Neural progenitor cell (in vitro differentiated cells): ENCODE measurements at regions not wholly inside any gene's neighbourhood (a gene's known extent, or its start where the extent isn't known, plus 50 kb on each side); places are given as distances from the start of the nearest gene placed in this dataset.

Experiments
- DNase-seq: peaks from one replicate; pipeline ENCODE4 v3.0.0-alpha.2; 2016; ENCODE audit warnings: low spot score
- H2AFZ ChIP-seq: fragments of 200-600 bp; sonication (generic); replicated peaks from 2 replicates; pipeline ENCODE4 v1.6.1; 2016; ENCODE audit warnings: antibody characterized with exemption
- H3F3A ChIP-seq: fragments of 200-600 bp; sonication (generic); 2 replicates; pipeline ENCODE4 v1.6.1; 2016; ENCODE audit warnings: antibody characterized with exemption, low read depth
- H3K27ac ChIP-seq: fragments of 200-600 bp; sonication (generic); 2 replicates; pipeline ENCODE4 v1.5.1; 2016; ENCODE audit warnings: mild to moderate bottlenecking
- H3K27me3 ChIP-seq: fragments of 200-600 bp; sonication (generic); 2 replicates; pipeline ENCODE4 v1.6.1; 2016; ENCODE audit warnings: mild to moderate bottlenecking, moderate library complexity
- H3K36me3 ChIP-seq: fragments of 200-600 bp; sonication (generic); 2 replicates; pipeline ENCODE4 v1.5.1; 2016
- H3K4me1 ChIP-seq: fragments of 200-600 bp; sonication (generic); 2 replicates; pipeline ENCODE4 v1.6.1; 2016; ENCODE audit warnings: mixed run types
- H3K4me2 ChIP-seq: fragments of 200-600 bp; sonication (generic); 2 replicates; pipeline ENCODE4 v1.6.1; 2016
- H3K4me3 ChIP-seq: fragments of 200-600 bp; sonication (generic); 2 replicates; pipeline ENCODE4 v1.5.1; 2016
- H3K79me2 ChIP-seq: fragments of 200-600 bp; sonication (generic); 2 replicates; pipeline ENCODE4 v1.6.1; 2016; ENCODE audit warnings: low read depth
- H3K9ac ChIP-seq: fragments of 200-600 bp; sonication (generic); 2 replicates; pipeline ENCODE4 v1.6.1; 2016
- H3K9me3 ChIP-seq: fragments of 200-600 bp; sonication (generic); 2 replicates; pipeline ENCODE4 v1.5.1; 2016; ENCODE audit warnings: low read depth
- H4K20me1 ChIP-seq: fragments of 200-600 bp; sonication (generic); 2 replicates; pipeline ENCODE4 v1.6.1; 2016; ENCODE audit warnings: low read depth
- H3K27ac Mint-ChIP-seq: 3 replicates; pipeline ENCODE4 v1.8.0; 2021; ENCODE audit warnings: mixed read lengths
- H3K27me3 Mint-ChIP-seq: 2 replicates; pipeline ENCODE4 v1.8.0; 2022; ENCODE audit warnings: low read depth, mild to moderate bottlenecking, inconsistent platforms, moderate library complexity, mixed read lengths; ENCODE audit not compliant: insufficient read depth
- H3K36me3 Mint-ChIP-seq: 3 replicates; pipeline ENCODE4 v1.8.0; 2021; ENCODE audit warnings: mixed read lengths
- H3K4me1 Mint-ChIP-seq: 3 replicates; pipeline ENCODE4 v1.8.0; 2021; ENCODE audit warnings: mixed read lengths
- H3K4me3 Mint-ChIP-seq: 3 replicates; pipeline ENCODE4 v1.8.0; 2021; ENCODE audit warnings: mild to moderate bottlenecking, moderate library complexity, mixed read lengths
- H3K9me3 Mint-ChIP-seq: 3 replicates; pipeline ENCODE4 v1.8.0; 2020; ENCODE audit warnings: mixed read lengths
- EZH2 ChIP-seq: fragments of 200-600 bp; sonication (generic); IDR thresholded peaks from 2 replicates; pipeline ENCODE4 v1.6.1; 2017; ENCODE audit warnings: antibody characterized with exemption, mild to moderate bottlenecking, moderate library complexity
- EZH2phosphoT487 ChIP-seq: fragments of 200-600 bp; sonication (generic); IDR thresholded peaks from 2 replicates; pipeline ENCODE4 v1.6.1; 2017; ENCODE audit warnings: antibody characterized with exemption
- TF ChIP-seq, protein P1 (sequence below): fragments of 200-600 bp; sonication (generic); IDR thresholded peaks from 2 replicates; pipeline ENCODE4 v1.5.1; 2017; ENCODE audit warnings: antibody characterized with exemption, mild to moderate bottlenecking

- Histone ChIP-seq H3K4me2 (no peak overlapping the region), H3K4me3 (no peak overlapping the region), H3K9ac (no peak overlapping the region), H3K4me1 (no peaks in the 10 kb centered on the region), H3K79me2 (no peaks in the 10 kb centered on the region), H3K27me3 (no peaks in the 10 kb centered on the region), H3K27ac (no peak overlapping the region), H2AFZ (no peak overlapping the region), H3F3A (no peaks in the 10 kb centered on the region), H3K9me3 (no peaks in the 10 kb centered on the region), H4K20me1 (no peaks in the 10 kb centered on the region), H3K36me3 (no peaks in the 10 kb centered on the region)
- no peaks in the 10 kb centered on the region for H3K36me3 Mint-ChIP-seq
- no peak for DNase-seq
- no peaks in the 10 kb centered on the region for H3K27me3 Mint-ChIP-seq
- H3K4me3 Mint-ChIP-seq = no peak overlapping the region
- no peaks in the 10 kb centered on the region for H3K4me1 Mint-ChIP-seq
- H3K27ac Mint-ChIP-seq = no peak overlapping the region
- TF ChIP-seq EZH2 = no peak
- TF ChIP-seq, protein P1, sequence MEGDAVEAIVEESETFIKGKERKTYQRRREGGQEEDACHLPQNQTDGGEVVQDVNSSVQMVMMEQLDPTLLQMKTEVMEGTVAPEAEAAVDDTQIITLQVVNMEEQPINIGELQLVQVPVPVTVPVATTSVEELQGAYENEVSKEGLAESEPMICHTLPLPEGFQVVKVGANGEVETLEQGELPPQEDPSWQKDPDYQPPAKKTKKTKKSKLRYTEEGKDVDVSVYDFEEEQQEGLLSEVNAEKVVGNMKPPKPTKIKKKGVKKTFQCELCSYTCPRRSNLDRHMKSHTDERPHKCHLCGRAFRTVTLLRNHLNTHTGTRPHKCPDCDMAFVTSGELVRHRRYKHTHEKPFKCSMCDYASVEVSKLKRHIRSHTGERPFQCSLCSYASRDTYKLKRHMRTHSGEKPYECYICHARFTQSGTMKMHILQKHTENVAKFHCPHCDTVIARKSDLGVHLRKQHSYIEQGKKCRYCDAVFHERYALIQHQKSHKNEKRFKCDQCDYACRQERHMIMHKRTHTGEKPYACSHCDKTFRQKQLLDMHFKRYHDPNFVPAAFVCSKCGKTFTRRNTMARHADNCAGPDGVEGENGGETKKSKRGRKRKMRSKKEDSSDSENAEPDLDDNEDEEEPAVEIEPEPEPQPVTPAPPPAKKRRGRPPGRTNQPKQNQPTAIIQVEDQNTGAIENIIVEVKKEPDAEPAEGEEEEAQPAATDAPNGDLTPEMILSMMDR = no peak
- no peaks in the 10 kb centered on the region for H3K9me3 Mint-ChIP-seq
These were observed 83.5 kb upstream of the CPO start for GRCh38 chr2:206855585-206856433.

DNA sequence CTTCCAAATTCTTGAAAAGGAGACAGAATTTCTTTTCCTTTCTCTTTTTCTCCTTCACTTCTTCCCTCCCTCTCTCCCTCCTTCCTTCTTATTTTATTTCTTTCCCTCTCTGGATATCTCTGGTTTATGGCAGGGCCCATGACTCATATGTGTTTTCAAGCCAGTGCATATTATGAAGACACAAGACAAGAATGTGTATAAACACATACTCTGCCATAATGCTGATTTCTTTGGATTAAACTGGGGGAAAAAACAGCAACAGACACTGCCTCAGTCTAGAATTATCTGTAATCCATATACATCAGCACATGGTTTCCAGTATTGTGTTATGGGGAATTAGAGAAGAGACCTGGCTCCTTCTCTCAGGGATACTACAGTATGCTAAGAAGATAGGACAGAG, 82.8 kb upstream of the CPO start:
- H3K9ac ChIP-seq = no peak overlapping the region
- no peaks in the 10 kb centered on the region for H3K36me3 ChIP-seq
- no peaks in the 10 kb centered on the region for H3K9me3 ChIP-seq
- no peak overlapping the region for H3K4me3 Mint-ChIP-seq
- H3K27ac Mint-ChIP-seq = no peak overlapping the region
- H3K9me3 Mint-ChIP-seq = no peaks in the 10 kb centered on the region
- H4K20me1 ChIP-seq = no peaks in the 10 kb centered on the region
- H3K4me1 Mint-ChIP-seq = peaks cover under 1% of the 10 kb centered on the region
- no peak overlapping the region for H3K27ac ChIP-seq
- no peaks in the 10 kb centered on the region for H3F3A ChIP-seq
- H3K27me3 ChIP-seq = no peaks in the 10 kb centered on the region
- H3K4me1 ChIP-seq = no peaks in the 10 kb centered on the region
- DNase-seq = no peak
- H3K27me3 Mint-ChIP-seq = no peaks in the 10 kb centered on the region
- no peaks in the 10 kb centered on the region for H3K36me3 Mint-ChIP-seq
- no peaks in the 10 kb centered on the region for H3K79me2 ChIP-seq
- TF ChIP-seq, protein P1 = no peak
- TF ChIP-seq EZH2phosphoT487 (no peak), EZH2 (no peak)
- H3K4me3 ChIP-seq = no peak overlapping the region
- no peak overlapping the region for H3K4me2 ChIP-seq
- no peak overlapping the region for H2AFZ ChIP-seq

DNA sequence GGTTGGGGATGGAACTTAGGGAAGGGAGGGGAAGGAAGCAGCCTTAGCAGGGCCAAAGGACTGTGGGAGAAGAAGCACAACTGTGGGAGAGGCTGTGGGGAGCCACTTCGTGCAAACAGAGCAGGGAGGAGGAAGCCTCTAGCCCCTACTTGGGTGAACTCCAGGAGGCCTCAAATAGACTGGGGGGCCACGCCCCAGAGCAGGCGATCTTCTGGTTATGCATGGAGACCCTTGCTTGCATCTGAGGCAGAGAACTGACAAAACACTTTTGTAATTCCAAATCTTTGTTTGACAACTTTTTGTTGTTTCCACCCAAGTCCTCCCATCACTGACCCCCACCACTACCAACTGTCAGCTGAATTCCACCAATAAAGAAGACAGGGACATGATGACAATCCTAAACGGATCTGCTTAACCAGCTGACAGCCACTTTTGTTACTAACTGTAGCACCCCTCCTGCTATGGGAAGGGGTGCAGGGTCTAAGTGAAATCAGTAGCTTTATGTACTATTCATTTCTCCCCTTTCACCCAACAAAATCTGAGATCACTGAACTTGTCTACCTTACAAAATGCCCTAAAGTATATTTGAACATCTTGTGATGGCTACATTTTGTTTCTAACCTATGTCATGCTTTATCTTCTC, 80.5 kb upstream of the CPO start:
- no peaks in the 10 kb centered on the region for H3K9me3 ChIP-seq

More for the DNA sequence above, 80.5 kb upstream of the CPO start:
- H3K79me2 ChIP-seq = no peaks in the 10 kb centered on the region
- Mint-ChIP-seq H3K27ac (no peak overlapping the region), H3K36me3 (no peaks in the 10 kb centered on the region), H3K9me3 (no peaks in the 10 kb centered on the region), H3K4me3 (no peak overlapping the region), H3K27me3 (no peaks in the 10 kb centered on the region), H3K4me1 (peaks cover 17% of the 10 kb centered on the region)
- no peaks in the 10 kb centered on the region for H3K36me3 ChIP-seq
- H3K4me2 ChIP-seq = no peak overlapping the region
- H3K4me1 ChIP-seq = peaks cover 19% of the 10 kb centered on the region
- H4K20me1 ChIP-seq = no peaks in the 10 kb centered on the region
- DNase-seq = no peak
- no peak overlapping the region for H3K9ac ChIP-seq
- H3F3A ChIP-seq = peaks cover 2% of the 10 kb centered on the region
- no peak overlapping the region for H3K4me3 ChIP-seq
- no peak overlapping the region for H2AFZ ChIP-seq
- H3K27me3 ChIP-seq = no peaks in the 10 kb centered on the region
- TF ChIP-seq, protein P1 = no peak
- TF ChIP-seq EZH2phosphoT487 (no peak), EZH2 (no peak)
- no peak overlapping the region for H3K27ac ChIP-seq
